Stomach (tissue), 4 donors: ENCODE measurements at regions not wholly inside any gene's neighbourhood (a gene's known extent, or its start where the extent isn't known, plus 50 kb on each side); places are given as distances from the start of the nearest gene placed in this dataset.

Experiments
- CTCF ChIP-seq, 7 experiments: fragments of 450-650 bp in 4 of 7; fragments of 200-600 bp in 3 of 7; sonication (generic) in 3 of 7; IDR thresholded peaks; one replicate each; pipeline ENCODE4 v1.5.1; 2016 to 2019; ENCODE audit warnings: antibody characterized with exemption in 7 of 7, control low read depth in 2 of 7, mild to moderate bottlenecking in 1 of 7
- POLR2AphosphoS5 ChIP-seq, 3 donors: sonication (generic); formaldehyde crosslinking; IDR thresholded peaks; one replicate each; pipeline ENCODE4 v1.6.1; 2016; ENCODE audit warnings: antibody characterized with exemption in 3 of 3

- TF ChIP-seq CTCF (IDR thresholded peaks at IDR 0.05) (no peak), POLR2AphosphoS5 (IDR thresholded peaks at IDR 0.05) (no peak)
Observed at GRCh38 chr3:159148466-159148865, 346.6 kb downstream of the MFSD1 start.
